B cell (primary cell): ENCODE measurements at regions not wholly inside any gene's neighbourhood (a gene's known extent, or its start where the extent isn't known, plus 50 kb on each side); places are given as distances from the start of the nearest gene placed in this dataset.

Source experiments
- CTCF ChIP-seq: fragments of 200-600 bp; IDR thresholded peaks from one replicate; pipeline ENCODE4 v1.8.0; 2022; ENCODE audit warnings: antibody characterized with exemption, mild to moderate bottlenecking
- EZH2 ChIP-seq: IDR thresholded peaks from 2 replicates; pipeline ENCODE4 v1.6.1; 2012; ENCODE audit warnings: borderline replicate concordance, low read depth, mild to moderate bottlenecking, moderate library complexity, low read length; ENCODE audit not compliant: insufficient read depth, poor library complexity, severe bottlenecking

- TF ChIP-seq CTCF (no peak), EZH2 (no peak)
Observed at GRCh38 chr12:89892436-89892835, 183.8 kb upstream of the ATP2B1 start.
